Large intestine (tissue), 3 donors: ENCODE measurements at regions not wholly inside any gene's neighbourhood (a gene's known extent, or its start where the extent isn't known, plus 50 kb on each side); places are given as distances from the start of the nearest gene placed in this dataset.
"Not testable (repeated sequence)": the region's sequence is repeated elsewhere in the genome, so short reads cannot be mapped to it uniquely, and the experiment has no call there.

Experiments
- DNase-seq, 2 donors: peaks; one replicate each; pipeline versions ENCODE4 v3.0.0 to v3.0.0-alpha.2; 2013
- H3K27ac ChIP-seq: one replicate; pipeline ENCODE4 v1.5.1; 2013; ENCODE audit warnings: low read length
- H3K27me3 ChIP-seq: 2 replicates; pipeline ENCODE4 v1.6.1; 2013; ENCODE audit warnings: low read length; ENCODE audit not compliant: control insufficient read depth, insufficient read depth
- H3K36me3 ChIP-seq: 2 replicates; pipeline ENCODE4 v1.6.1; 2013; ENCODE audit warnings: low read length; ENCODE audit not compliant: control insufficient read depth, insufficient read depth
- H3K4me1 ChIP-seq: one replicate; pipeline ENCODE4 v1.6.1; 2013; ENCODE audit warnings: low read length; ENCODE audit not compliant: control insufficient read depth, insufficient read depth
- H3K4me3 ChIP-seq: one replicate; pipeline ENCODE4 v1.5.1; 2013; ENCODE audit warnings: low read length
- H3K9me3 ChIP-seq: one replicate; pipeline ENCODE4 v1.6.1; 2013; ENCODE audit warnings: mild to moderate bottlenecking, low read depth, low read length, moderate library complexity; ENCODE audit not compliant: control insufficient read depth
- WGBS: methylation state at CpG from one replicate; pipeline ENCODE4 v1.1.5; 2013; ENCODE audit warnings: low lambda C conversion rate; ENCODE audit not compliant: insufficient coverage; 5-methylcytosine and 5-hydroxymethylcytosine counted together

DNA sequence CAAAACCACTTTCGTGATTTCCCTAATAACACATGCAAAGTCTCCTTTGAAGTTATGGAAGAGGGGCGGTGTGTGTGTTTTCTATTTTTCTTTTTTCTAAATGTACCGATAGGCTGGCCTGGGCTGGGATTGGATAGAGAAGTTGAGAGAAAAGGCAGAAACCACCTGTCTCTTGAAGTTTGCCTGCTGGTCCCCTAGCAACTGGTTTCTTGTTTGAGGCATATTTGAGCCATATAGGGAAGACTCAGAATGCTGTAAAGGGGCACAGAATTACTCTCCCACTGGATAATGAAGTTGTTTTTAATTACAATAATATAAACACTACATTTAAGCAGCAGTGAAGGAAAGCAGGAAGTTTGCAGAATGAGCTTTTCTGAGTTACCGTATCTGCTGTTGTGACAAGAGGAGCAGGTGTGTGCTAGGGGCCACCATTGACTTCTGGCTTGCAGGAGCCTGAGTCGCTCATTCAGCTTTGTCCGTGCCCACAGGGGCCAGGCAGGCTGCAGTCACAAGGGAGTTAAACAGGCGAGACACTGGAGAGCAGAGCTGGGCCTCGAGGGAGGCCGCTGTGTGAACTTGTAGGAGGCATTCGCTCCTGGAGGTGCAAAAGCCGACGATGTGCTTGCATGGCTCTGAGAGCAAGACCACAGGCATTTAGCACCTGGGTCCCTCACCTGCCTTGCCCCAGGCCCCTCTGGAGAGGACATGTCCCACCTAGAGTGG lies 173.8 kb upstream of the RGS6 start:
- no peaks in the 10 kb centered on the region for H3K27me3 ChIP-seq
- DNase-seq: no peak
- H3K4me3 ChIP-seq: no peak overlapping the region
- H3K36me3 ChIP-seq: no peaks in the 10 kb centered on the region
- no peaks in the 10 kb centered on the region for H3K4me1 ChIP-seq
- no CpG with 5 or more reads among the region's 12 CpGs for WGBS
- no peak overlapping the region for H3K27ac ChIP-seq
- no peaks in the 10 kb centered on the region for H3K9me3 ChIP-seq

DNA sequence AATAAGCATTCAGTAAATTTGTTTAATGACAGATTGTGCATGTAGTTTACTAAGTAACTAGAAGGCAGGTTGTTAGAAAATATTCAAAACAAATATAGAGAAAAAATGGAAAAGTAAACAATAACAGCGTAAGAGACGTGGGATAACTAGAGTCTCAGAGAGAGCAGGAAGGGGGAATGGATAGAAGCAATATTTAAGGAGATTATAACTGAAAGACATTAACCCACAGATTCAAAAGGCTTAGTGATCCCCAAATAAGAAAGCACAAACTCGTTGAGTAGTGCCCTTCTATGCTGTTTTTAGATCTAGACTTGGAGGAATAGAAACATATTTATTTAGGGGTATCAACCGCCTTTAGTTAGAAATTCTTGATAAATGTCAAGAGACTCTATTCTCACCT lies 169.7 kb upstream of the RGS6 start:
- no peaks in the 10 kb centered on the region for H3K9me3 ChIP-seq
- 88% methylated on average over 4 of the region's 4 CpGs for WGBS
- no peak for DNase-seq
- H3K4me3 ChIP-seq: no peak overlapping the region
- H3K27me3 ChIP-seq: no peaks in the 10 kb centered on the region
- no peak overlapping the region for H3K27ac ChIP-seq
- H3K36me3 ChIP-seq: no peaks in the 10 kb centered on the region
- H3K4me1 ChIP-seq: no peaks in the 10 kb centered on the region

DNA sequence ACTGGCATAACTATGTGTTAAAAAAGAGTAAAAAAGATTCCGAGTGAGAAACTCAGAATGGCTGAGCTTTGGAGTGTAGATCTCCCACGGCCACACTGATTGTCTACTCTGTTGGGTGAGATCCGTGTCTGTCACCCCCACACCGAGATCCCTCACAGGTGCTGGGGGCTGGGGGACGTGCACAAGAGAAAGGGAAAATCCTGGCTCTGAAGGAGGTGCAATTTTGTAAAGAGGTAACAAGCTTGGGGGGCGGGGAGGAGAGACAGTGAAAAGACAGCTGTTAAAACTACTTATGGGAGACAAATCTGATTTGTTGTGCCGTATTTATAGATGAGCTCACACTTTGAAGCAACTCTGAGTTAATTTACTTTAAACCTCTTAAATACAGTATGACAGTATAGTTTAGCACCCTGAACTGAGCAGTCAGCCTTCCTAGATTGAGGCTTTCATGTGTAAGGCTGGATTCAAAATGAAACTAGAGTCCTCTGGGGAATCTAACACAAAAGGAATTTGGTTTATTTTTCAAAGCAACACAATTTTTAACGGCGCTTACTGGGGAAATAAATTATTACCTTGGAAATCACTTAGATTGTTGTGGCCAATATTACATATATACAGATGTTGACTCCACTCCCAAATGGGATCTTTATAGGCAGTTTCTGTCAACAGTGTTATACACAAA lies 167.4 kb upstream of the RGS6 start:
- Histone ChIP-seq H3K4me1 (no peaks in the 10 kb centered on the region), H3K27ac (no peak overlapping the region), H3K9me3 (no peaks in the 10 kb centered on the region), H3K27me3 (no peaks in the 10 kb centered on the region), H3K36me3 (no peaks in the 10 kb centered on the region), H3K4me3 (no peak overlapping the region)
- WGBS: no CpG with 5 or more reads among the region's 9 CpGs
- DNase-seq: no peak

- Histone ChIP-seq H3K9me3 (no peaks in the 10 kb centered on the region), H3K27ac (no peak overlapping the region), H3K4me1 (no peaks in the 10 kb centered on the region), H3K27me3 (no peaks in the 10 kb centered on the region), H3K36me3 (no peaks in the 10 kb centered on the region), H3K4me3 (no peak overlapping the region)
- WGBS: no CpG with 5 or more reads among the region's 1 CpG
- no peak for DNase-seq
Observed at GRCh38 chr14:71765505-71765904, 166.7 kb upstream of the RGS6 start.

- no peaks in the 10 kb centered on the region for H3K36me3 ChIP-seq
- H3K4me3 ChIP-seq: no peak overlapping the region
- WGBS: no CpG with 5 or more reads among the region's 3 CpGs
- DNase-seq: no peak
- H3K27ac ChIP-seq: no peak overlapping the region
- no peaks in the 10 kb centered on the region for H3K9me3 ChIP-seq
- no peaks in the 10 kb centered on the region for H3K4me1 ChIP-seq
- H3K27me3 ChIP-seq: no peaks in the 10 kb centered on the region
Observed at GRCh38 chr14:71770431-71770830, 161.8 kb upstream of the RGS6 start.

- no CpG with 5 or more reads among the region's 4 CpGs for WGBS
- not testable (repeated sequence) for H3K27me3 ChIP-seq
Observed at GRCh38 chr14:71771421-71771820, 160.8 kb upstream of the RGS6 start.

DNA sequence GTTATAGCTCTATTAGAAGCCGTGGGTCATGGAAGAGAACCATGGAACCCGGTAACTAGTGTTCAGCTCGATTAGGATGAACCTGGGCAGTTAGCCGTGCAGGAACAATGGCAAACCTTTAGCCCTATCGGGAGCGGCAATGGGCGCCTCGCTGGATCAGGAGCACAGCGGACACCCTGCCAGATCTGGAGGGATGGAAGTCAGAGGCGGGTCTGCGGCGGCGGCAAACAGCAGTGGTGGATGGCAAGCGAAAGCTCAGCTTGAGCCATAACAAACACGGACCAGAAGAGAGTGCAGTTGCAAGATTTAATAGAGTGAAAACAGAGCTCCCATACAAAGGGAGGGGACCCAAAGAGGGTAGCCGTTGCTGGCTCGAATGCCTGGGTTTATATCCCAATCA lies 160.2 kb upstream of the RGS6 start:
- not testable (repeated sequence) for H3K4me1 ChIP-seq, H3K36me3 ChIP-seq, H3K9me3 ChIP-seq, H3K4me3 ChIP-seq, H3K27me3 ChIP-seq, DNase-seq, H3K27ac ChIP-seq
- WGBS: no CpG with 5 or more reads among the region's 17 CpGs

More at GRCh38 chr14:71771421-71771820, 160.8 kb upstream of the RGS6 start:
- H3K27ac ChIP-seq, H3K36me3 ChIP-seq, H3K9me3 ChIP-seq, DNase-seq, H3K4me1 ChIP-seq, H3K4me3 ChIP-seq: not testable (repeated sequence)

DNA sequence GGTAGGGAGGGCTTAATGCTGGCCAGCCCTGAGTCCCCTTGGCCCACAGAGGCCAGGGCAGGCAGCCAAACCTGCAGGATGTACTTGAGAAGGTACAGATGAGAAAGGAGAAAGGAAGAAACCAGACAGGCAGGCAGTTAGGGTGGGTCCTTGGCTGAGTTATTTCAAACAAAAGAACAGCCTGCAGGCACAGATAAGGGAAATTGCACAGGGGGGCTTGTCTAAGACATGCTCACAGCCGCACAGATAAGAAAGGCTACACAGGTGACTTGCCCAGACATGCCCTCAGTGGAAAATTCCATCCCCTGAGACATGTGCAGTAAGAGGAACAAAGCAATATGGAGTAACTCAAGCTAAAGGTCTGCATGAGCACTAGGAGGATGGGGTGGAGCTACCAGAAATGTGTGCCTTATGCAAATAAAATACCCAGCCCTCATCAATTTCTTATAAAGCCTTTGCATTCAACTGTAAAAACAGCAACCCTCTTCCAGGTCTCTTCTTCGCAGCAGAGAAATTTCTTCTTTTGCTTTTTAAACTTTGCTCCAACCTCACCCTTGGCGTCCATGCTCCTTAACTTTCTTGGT lies 158.2 kb upstream of the RGS6 start:
- no peak for DNase-seq
- WGBS: 83% methylated on average over 1 of the region's 3 CpGs

DNA sequence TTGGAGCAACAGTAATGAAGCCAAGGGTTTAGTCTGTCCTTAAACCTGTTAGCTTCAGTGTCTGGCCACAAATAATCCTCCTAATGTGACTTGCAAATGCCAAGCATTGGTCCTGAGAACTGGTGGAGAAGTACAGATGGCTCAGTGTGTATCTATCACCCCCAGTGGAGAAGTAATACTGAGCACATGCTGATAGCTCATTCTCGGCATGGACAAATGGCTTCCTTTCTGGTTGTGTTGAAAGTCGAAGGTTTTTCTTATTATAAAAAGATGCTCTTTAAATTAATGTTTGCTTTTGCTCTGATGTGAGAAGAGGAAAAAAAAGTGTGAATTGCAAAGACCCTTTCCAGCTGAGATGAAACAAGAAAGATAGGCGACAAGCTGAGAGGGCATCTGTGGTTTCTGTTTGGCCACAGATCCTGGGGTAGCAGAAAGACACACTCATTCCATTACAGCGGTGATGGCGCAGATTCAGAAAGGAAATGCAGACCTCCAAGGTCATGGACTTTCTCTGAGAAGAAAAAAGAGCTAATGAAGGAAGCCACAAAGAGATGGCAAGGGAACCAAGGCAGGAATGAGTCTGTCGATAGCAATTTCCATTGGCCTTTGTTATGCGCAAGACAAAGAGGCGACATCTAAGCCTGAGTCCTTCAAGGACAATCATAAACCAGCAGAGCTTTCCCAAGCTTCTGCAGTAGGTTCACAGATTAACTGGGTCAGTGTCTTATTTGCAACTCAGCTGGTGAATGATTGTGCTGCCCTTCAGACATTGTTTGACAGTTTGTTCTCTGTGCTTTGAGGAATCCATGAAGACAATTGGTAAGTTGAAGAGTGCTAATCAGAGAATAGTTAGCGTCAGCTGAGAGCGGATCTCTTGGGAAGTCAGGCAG lies 155.5 kb upstream of the RGS6 start:
- H3K36me3 ChIP-seq: no peaks in the 10 kb centered on the region
- H3K4me1 ChIP-seq: no peaks in the 10 kb centered on the region
- H3K9me3 ChIP-seq: no peaks in the 10 kb centered on the region
- no peak overlapping the region for H3K4me3 ChIP-seq
- H3K27ac ChIP-seq: no peak overlapping the region
- H3K27me3 ChIP-seq: peaks cover 4% of the 10 kb centered on the region
- no peak for DNase-seq
- WGBS: 80% methylated on average over 2 of the region's 10 CpGs

More for the DNA sequence above, 158.2 kb upstream of the RGS6 start:
- H3K36me3 ChIP-seq: no peaks in the 10 kb centered on the region
- peaks cover 4% of the 10 kb centered on the region for H3K27me3 ChIP-seq
- H3K9me3 ChIP-seq: no peaks in the 10 kb centered on the region
- no peak overlapping the region for H3K4me3 ChIP-seq
- H3K27ac ChIP-seq: no peak overlapping the region
- no peaks in the 10 kb centered on the region for H3K4me1 ChIP-seq

- Histone ChIP-seq H3K4me1 (no peaks in the 10 kb centered on the region), H3K36me3 (no peaks in the 10 kb centered on the region), H3K4me3 (no peak overlapping the region), H3K9me3 (no peaks in the 10 kb centered on the region), H3K27me3 (peaks cover 4% of the 10 kb centered on the region), H3K27ac (no peak overlapping the region)
- DNase-seq: no peak
- no CpG with 5 or more reads among the region's 2 CpGs for WGBS
Observed at GRCh38 chr14:71780075-71780474, 152.2 kb upstream of the RGS6 start.
